Left lobe of liver (tissue), 2 donors: ENCODE measurements at regions not wholly inside any gene's neighbourhood (a gene's known extent, or its start where the extent isn't known, plus 50 kb on each side); places are given as distances from the start of the nearest gene placed in this dataset.
"Not testable (repeated sequence)": the region's sequence is repeated elsewhere in the genome, so short reads cannot be mapped to it uniquely, and the experiment has no call there.

Experiments used
- ATAC-seq: fragments of 200-7000 bp; cut with Tn5 transposase; one replicate; pipeline ENCODE4 v1.9.1; 2020; ENCODE audit warnings: mild to moderate bottlenecking, moderate library complexity
- DNase-seq: peaks from one replicate; pipeline ENCODE4 v3.0.0-alpha.2; 2020; ENCODE audit warnings: low spot score
- donor health status: DM: no; HTN: no; CAD: no; lungs with moderate emphysema.
- donor health status: DM: no; HTN: yes; CAD: no.

- ATAC-seq (no peak), DNase-seq (peak; percentile 38)
These were observed 68.6 kb upstream of the CCND1 start for GRCh38 chr11:69572233-69572860.

GRCh38 chr11:69572861-69573260, 68.1 kb upstream of the CCND1 start:
- DNase-seq (no peak), ATAC-seq (no peak)

GRCh38 chr11:69573761-69574607, 67.0 kb upstream of the CCND1 start:
- no peak for DNase-seq

GRCh38 chr11:69574608-69575255, 66.2 kb upstream of the CCND1 start:
- DNase-seq (no peak), ATAC-seq (no peak)

More at GRCh38 chr11:69573761-69574607, 67.0 kb upstream of the CCND1 start:
- ATAC-seq: no peak

- DNase-seq (no peak), ATAC-seq (no peak)
These were observed 65.5 kb upstream of the CCND1 start for GRCh38 chr11:69575296-69576068.

- ATAC-seq: peak; percentile 37
- DNase-seq: no peak
These were observed 64.7 kb upstream of the CCND1 start for GRCh38 chr11:69576069-69576782.

GRCh38 chr11:69578167-69578566, 62.8 kb upstream of the CCND1 start:
- no peak for ATAC-seq
- DNase-seq: no peak

GRCh38 chr11:69580529-69580928, 60.4 kb upstream of the CCND1 start:
- no peak for DNase-seq

GRCh38 chr11:69582756-69583467, 58.0 kb upstream of the CCND1 start:
- no peak for DNase-seq
- no peak for ATAC-seq

More at GRCh38 chr11:69580529-69580928, 60.4 kb upstream of the CCND1 start:
- ATAC-seq: no peak

- DNase-seq (no peak), ATAC-seq (no peak)
These were observed 56.8 kb upstream of the CCND1 start for GRCh38 chr11:69584160-69584559.

- DNase-seq (no peak), ATAC-seq (no peak)
These were observed 55.6 kb upstream of the CCND1 start for GRCh38 chr11:69585385-69585784.

- DNase-seq: no peak
- ATAC-seq: no peak
These were observed 53.4 kb upstream of the CCND1 start for GRCh38 chr11:69587454-69588090.

GRCh38 chr11:69588270-69588669, 52.7 kb upstream of the CCND1 start:
- no peak for DNase-seq
- ATAC-seq: no peak

GRCh38 chr11:69590088-69590487, 50.9 kb upstream of the CCND1 start:
- DNase-seq, ATAC-seq: not testable (repeated sequence)
